IMR-90 (cell line): ENCODE measurements at regions not wholly inside any gene's neighbourhood (a gene's known extent, or its start where the extent isn't known, plus 50 kb on each side); places are given as distances from the start of the nearest gene placed in this dataset.

ENCODE experiments used
- ATAC-seq: fragments of 200-7000 bp; cut with Tn5 transposase; 2 replicates; pipeline ENCODE4 v1.9.1; 2020; ENCODE audit warnings: low read depth, mild to moderate bottlenecking, moderate library complexity
- BruUV-seq: library from RNA; stranded (reverse); fragments of 400-500 nt; replicated peaks from 2 replicates; lab custom pipeline; 2021; lab: Mats Ljungman, UMichigan
- CTCF ChIA-PET: fragments of 300-600 bp; formaldehyde crosslinking; extraction: SDS; loops from one replicate; lab custom pipeline; 2021; ENCODE audit warnings: antibody characterized with exemption; lab: Yijun Ruan, JAX
- POLR2A ChIA-PET: fragments of 300-600 bp; sonication (Branson Sonifier 250); formaldehyde crosslinking; loops from one replicate; lab custom pipeline; 2022; ENCODE audit warnings: antibody characterized with exemption; ENCODE audit not compliant: unreplicated experiment; lab: Charles Lee
- DNase-seq: peaks from one replicate; pipeline ENCODE4 v3.0.0; 2013
- H2AFZ ChIP-seq: replicated peaks from 2 replicates; pipeline ENCODE3; 2013; ENCODE audit warnings: low read length, mild to moderate bottlenecking; ENCODE audit not compliant: poor library complexity
- H2AK5ac ChIP-seq: 2 replicates; pipeline ENCODE4 v1.6.1; 2013; ENCODE audit warnings: low read depth, low read length, inconsistent platforms
- H2AK9ac ChIP-seq: replicated peaks from 2 replicates; pipeline ENCODE3; 2013; ENCODE audit warnings: mild to moderate bottlenecking, low read depth, low read length, moderate library complexity; ENCODE audit not compliant: poor library complexity
- H2BK120ac ChIP-seq: 2 replicates; pipeline ENCODE4 v1.6.1; 2013; ENCODE audit warnings: low read depth, low read length, inconsistent platforms
- H2BK15ac ChIP-seq: 3 replicates; pipeline ENCODE4 v1.6.1; 2013; ENCODE audit warnings: low read depth, low read length, inconsistent platforms
- H2BK20ac ChIP-seq: 2 replicates; pipeline ENCODE4 v1.6.1; 2013; ENCODE audit warnings: low read depth, mild to moderate bottlenecking, inconsistent platforms, low read length, moderate library complexity
- H2BK5ac ChIP-seq: 2 replicates; pipeline ENCODE4 v1.6.1; 2013; ENCODE audit warnings: mild to moderate bottlenecking, low read depth, low read length, inconsistent platforms; ENCODE audit not compliant: poor library complexity, severe bottlenecking
- H3K14ac ChIP-seq: replicated peaks from 2 replicates; pipeline ENCODE4 v1.6.1; 2013; ENCODE audit warnings: low read depth, low read length, inconsistent platforms
- H3K18ac ChIP-seq: 2 replicates; pipeline ENCODE4 v1.6.1; 2013; ENCODE audit warnings: low read depth, low read length, control low read depth
- H3K23ac ChIP-seq: 2 replicates; pipeline ENCODE4 v1.6.1; 2013; ENCODE audit warnings: low read depth, low read length, inconsistent platforms
- H3K27ac ChIP-seq: 2 replicates; pipeline ENCODE4 v1.5.1; 2013; ENCODE audit warnings: mild to moderate bottlenecking, control low read depth, low read length; ENCODE audit not compliant: insufficient read depth
- H3K27me3 ChIP-seq: 2 replicates; pipeline ENCODE4 v1.6.1; 2013; ENCODE audit warnings: low read length; ENCODE audit not compliant: control insufficient read depth, insufficient read depth
- H3K36me3 ChIP-seq: 2 replicates; pipeline ENCODE4 v1.6.1; 2013; ENCODE audit warnings: low read length, mixed read lengths; ENCODE audit not compliant: control insufficient read depth, insufficient read depth
- H3K4ac ChIP-seq: 2 replicates; pipeline ENCODE4 v1.6.1; 2013; ENCODE audit warnings: low read depth, low read length, inconsistent platforms
- H3K4me1 ChIP-seq: 2 replicates; pipeline ENCODE4 v1.6.1; 2013; ENCODE audit warnings: low read length, mixed read lengths; ENCODE audit not compliant: control insufficient read depth, insufficient read depth
- H3K4me2 ChIP-seq: 2 replicates; pipeline ENCODE4 v1.6.1; 2013; ENCODE audit warnings: low read depth, mild to moderate bottlenecking, control low read depth, low read length, moderate library complexity
- H3K4me3 ChIP-seq: 2 replicates; pipeline ENCODE4 v1.5.1; 2013; ENCODE audit warnings: low read depth, mild to moderate bottlenecking, control low read depth, low read length, moderate library complexity; ENCODE audit not compliant: insufficient read depth
- H3K56ac ChIP-seq: 2 replicates; pipeline ENCODE4 v1.6.1; 2013; ENCODE audit warnings: low read length, inconsistent platforms; ENCODE audit not compliant: insufficient read depth; ENCODE audit errors: extremely low read depth
- H3K79me1 ChIP-seq, 2 experiments: 2 replicates each; pipeline ENCODE4 v1.6.1; 2013; ENCODE audit warnings: low read length in 2 of 2, inconsistent platforms in 1 of 2, low read depth in 1 of 2
- H3K9ac ChIP-seq: 2 replicates; pipeline ENCODE4 v1.6.1; 2013; ENCODE audit warnings: low read depth, low read length, control low read depth
- H3K9me1 ChIP-seq: 2 replicates; pipeline ENCODE4 v1.6.1; 2013; ENCODE audit warnings: low read length, inconsistent platforms; ENCODE audit not compliant: insufficient read depth
- H3K9me3 ChIP-seq: 2 replicates; pipeline ENCODE4 v1.6.1; 2013; ENCODE audit warnings: low read length; ENCODE audit not compliant: control insufficient read depth, insufficient read depth
- H4K20me1 ChIP-seq: 2 replicates; pipeline ENCODE4 v1.6.1; 2013; ENCODE audit warnings: low read length, inconsistent platforms; ENCODE audit not compliant: insufficient read depth
- H4K5ac ChIP-seq: 2 replicates; pipeline ENCODE4 v1.6.1; 2013; ENCODE audit warnings: mild to moderate bottlenecking, low read depth, low read length, control low read depth
- H4K8ac ChIP-seq, 2 experiments: 2 replicates each; pipeline ENCODE4 v1.6.1; 2013; ENCODE audit warnings: low read depth in 2 of 2, low read length in 2 of 2, control low read depth in 1 of 2, inconsistent platforms in 1 of 2
- H4K91ac ChIP-seq: 2 replicates; pipeline ENCODE4 v1.6.1; 2013; ENCODE audit warnings: low read depth, low read length, inconsistent platforms; ENCODE audit not compliant: insufficient read depth
- BHLHE40 ChIP-seq: fragments of 150-350 bp; IDR thresholded peaks from 2 replicates; pipeline ENCODE4 v1.6.1; 2016; ENCODE audit warnings: mild to moderate bottlenecking, low read depth, low read length
- CEBPB ChIP-seq: IDR thresholded peaks from 2 replicates; pipeline ENCODE4 v1.6.1; 2012; ENCODE audit warnings: low read depth, low read length, improper control_type of control experiment
- CHD1 ChIP-seq: IDR thresholded peaks from 2 replicates; pipeline ENCODE4 v1.6.1; 2012; ENCODE audit warnings: low read depth, low read length, improper control_type of control experiment
- MXI1 ChIP-seq: IDR thresholded peaks from 2 replicates; pipeline ENCODE4 v1.6.1; 2012; ENCODE audit warnings: low read depth, mild to moderate bottlenecking, low read length, moderate library complexity, borderline replicate concordance
- NFE2L2 ChIP-seq: fragments of 150-350 bp; IDR thresholded peaks from 2 replicates; pipeline ENCODE4 v1.6.1; 2016; ENCODE audit warnings: low read depth, mild to moderate bottlenecking, low read length
- POLR2A ChIP-seq: IDR thresholded peaks from 2 replicates; pipeline ENCODE4 v1.6.1; 2012; ENCODE audit warnings: mild to moderate bottlenecking, low read depth, low read length
- RCOR1 ChIP-seq: IDR thresholded peaks from 2 replicates; pipeline ENCODE4 v1.6.1; 2012; ENCODE audit warnings: mild to moderate bottlenecking, low read length, improper control_type of control experiment; ENCODE audit not compliant: insufficient replicate concordance
- RFX5 ChIP-seq: IDR thresholded peaks from 2 replicates; pipeline ENCODE4 v1.8.0; 2012; ENCODE audit warnings: low read depth, mild to moderate bottlenecking, low read length, moderate library complexity
- SMC3 ChIP-seq: fragments of 150-350 bp; IDR thresholded peaks from 2 replicates; pipeline ENCODE4 v1.6.1; 2016; ENCODE audit warnings: low read depth, mild to moderate bottlenecking, antibody characterized with exemption, low read length, moderate library complexity
- WGBS, 2 experiments: methylation state at CpG; one replicate each; pipeline versions ENCODE4 v1.1.5 to v1.1.7; 2013; ENCODE audit warnings: missing lambda C conversion rate in 2 of 2; ENCODE audit not compliant: insufficient read length in 1 of 2; ENCODE audit errors: extremely low coverage in 2 of 2; 5-methylcytosine and 5-hydroxymethylcytosine counted together
- dilution Hi-C: fragments of 300-500 bp; cut with HindIII; formaldehyde crosslinking; loops from one replicate; pipeline ENCODE4 v1.14.3; 2018; ENCODE audit warnings: low sequenced_read_pairs; ENCODE audit not compliant: unreplicated experiment
- in situ Hi-C: fragments of 300-500 bp; cut with MboI; formaldehyde crosslinking; loops from 3 replicates; pipeline ENCODE4 v1.14.3; 2019; ENCODE audit warnings: low sequenced_read_pairs, inconsistent platforms, mixed read lengths
- intact Hi-C: fragments of 100-400 bp; cut with micrococcal nuclease; formaldehyde crosslinking; loops from 2 replicates; pipeline ENCODE4 v1.10.0; 2022
- TF ChIP-seq, protein P1 (sequence below): conservative IDR thresholded peaks from 2 replicates; pipeline ENCODE4 v1.5.1; 2012; ENCODE audit warnings: mild to moderate bottlenecking, low read depth, low read length, improper control_type of control experiment
- TF ChIP-seq, protein P2 (sequence below): fragments of 150-350 bp; IDR thresholded peaks from 2 replicates; pipeline ENCODE4 v1.6.1; 2017; ENCODE audit warnings: mild to moderate bottlenecking, antibody characterized with exemption, low read length, low read depth

- Histone ChIP-seq H3K4me3 (no peak overlapping the region), H4K91ac (no peak overlapping the region), H2AK9ac (no peak overlapping the region), H2BK20ac (no peak overlapping the region), H3K9me3 (no peaks in the 10 kb centered on the region), H3K27me3 (no peaks in the 10 kb centered on the region), H3K56ac (no peak overlapping the region), H3K23ac (no peak overlapping the region), H3K4me2 (no peak overlapping the region), H3K79me1 (no peaks in the 10 kb centered on the region), H3K4me1 (no peaks in the 10 kb centered on the region), H3K14ac (no peak overlapping the region), H3K36me3 (no peaks in the 10 kb centered on the region), H2BK5ac (no peak overlapping the region), H2AK5ac (no peak overlapping the region), H4K20me1 (no peaks in the 10 kb centered on the region), H3K4ac (no peak overlapping the region), H3K9me1 (no peaks in the 10 kb centered on the region), H2AFZ (no peak overlapping the region), H3K9ac (no peak overlapping the region), H3K27ac (no peak overlapping the region), H2BK15ac (no peak overlapping the region), H4K5ac (no peak overlapping the region), H4K8ac (no peak overlapping the region), H3K18ac (no peak overlapping the region), H2BK120ac (no peak overlapping the region)
- ChIA-PET CTCF (no interaction called here), POLR2A (no interaction called here)
- WGBS, 2 experiments: no CpG with 5 or more reads among the region's 1 CpG
- BruUV-seq: no TSS peak
- DNase-seq (no peak), ATAC-seq (no peak)
- TF ChIP-seq POLR2A (no peak), RFX5 (no peak), BHLHE40 (no peak), CHD1 (no peak), MXI1 (no peak), SMC3 (no peak), NFE2L2 (no peak), RCOR1 (no peak), CEBPB (no peak)
- TF ChIP-seq, protein P1, sequence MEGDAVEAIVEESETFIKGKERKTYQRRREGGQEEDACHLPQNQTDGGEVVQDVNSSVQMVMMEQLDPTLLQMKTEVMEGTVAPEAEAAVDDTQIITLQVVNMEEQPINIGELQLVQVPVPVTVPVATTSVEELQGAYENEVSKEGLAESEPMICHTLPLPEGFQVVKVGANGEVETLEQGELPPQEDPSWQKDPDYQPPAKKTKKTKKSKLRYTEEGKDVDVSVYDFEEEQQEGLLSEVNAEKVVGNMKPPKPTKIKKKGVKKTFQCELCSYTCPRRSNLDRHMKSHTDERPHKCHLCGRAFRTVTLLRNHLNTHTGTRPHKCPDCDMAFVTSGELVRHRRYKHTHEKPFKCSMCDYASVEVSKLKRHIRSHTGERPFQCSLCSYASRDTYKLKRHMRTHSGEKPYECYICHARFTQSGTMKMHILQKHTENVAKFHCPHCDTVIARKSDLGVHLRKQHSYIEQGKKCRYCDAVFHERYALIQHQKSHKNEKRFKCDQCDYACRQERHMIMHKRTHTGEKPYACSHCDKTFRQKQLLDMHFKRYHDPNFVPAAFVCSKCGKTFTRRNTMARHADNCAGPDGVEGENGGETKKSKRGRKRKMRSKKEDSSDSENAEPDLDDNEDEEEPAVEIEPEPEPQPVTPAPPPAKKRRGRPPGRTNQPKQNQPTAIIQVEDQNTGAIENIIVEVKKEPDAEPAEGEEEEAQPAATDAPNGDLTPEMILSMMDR: no peak
- TF ChIP-seq, protein P2, sequence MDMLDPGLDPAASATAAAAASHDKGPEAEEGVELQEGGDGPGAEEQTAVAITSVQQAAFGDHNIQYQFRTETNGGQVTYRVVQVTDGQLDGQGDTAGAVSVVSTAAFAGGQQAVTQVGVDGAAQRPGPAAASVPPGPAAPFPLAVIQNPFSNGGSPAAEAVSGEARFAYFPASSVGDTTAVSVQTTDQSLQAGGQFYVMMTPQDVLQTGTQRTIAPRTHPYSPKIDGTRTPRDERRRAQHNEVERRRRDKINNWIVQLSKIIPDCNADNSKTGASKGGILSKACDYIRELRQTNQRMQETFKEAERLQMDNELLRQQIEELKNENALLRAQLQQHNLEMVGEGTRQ: no peak
- in situ Hi-C loops (no loop called here), intact Hi-C loops (no loop called here), dilution Hi-C loops (no loop called here)
These were observed 89.0 kb upstream of the BANK1 start for GRCh38 chr4:101701551-101701950.
